Parathyroid adenoma (tissue), 2 donors: ENCODE measurements at regions not wholly inside any gene's neighbourhood (a gene's known extent, or its start where the extent isn't known, plus 50 kb on each side); places are given as distances from the start of the nearest gene placed in this dataset.

Experiments used
- H2AFZ ChIP-seq: fragments of 300-600 bp; sonication (generic); one replicate; pipeline ENCODE4 v1.7.0; 2017; ENCODE audit warnings: antibody characterized with exemption, mild to moderate bottlenecking
- H3K27ac ChIP-seq: fragments of 300-600 bp; sonication (generic); one replicate; pipeline ENCODE4 v1.7.0; 2017
- H3K27me3 ChIP-seq: fragments of 300-600 bp; sonication (generic); one replicate; pipeline ENCODE4 v1.7.0; 2017; ENCODE audit warnings: low read length; ENCODE audit not compliant: control insufficient read depth, insufficient read depth
- H3K36me3 ChIP-seq: fragments of 300-600 bp; sonication (generic); one replicate; pipeline ENCODE4 v1.7.0; 2017; ENCODE audit warnings: low read length; ENCODE audit not compliant: control insufficient read depth, insufficient read depth
- H3K4me1 ChIP-seq: fragments of 300-600 bp; sonication (generic); one replicate; pipeline ENCODE4 v1.7.0; 2017; ENCODE audit warnings: control low read depth
- H3K4me2 ChIP-seq: fragments of 300-600 bp; sonication (generic); one replicate; pipeline ENCODE4 v1.7.0; 2017; ENCODE audit warnings: low read length
- H3K4me3 ChIP-seq: fragments of 300-600 bp; sonication (generic); one replicate; pipeline ENCODE4 v1.7.0; 2017; ENCODE audit warnings: low read depth, low read length
- H3K79me2 ChIP-seq: fragments of 300-600 bp; sonication (generic); one replicate; pipeline ENCODE4 v1.7.0; 2017; ENCODE audit warnings: control low read depth
- H3K9ac ChIP-seq: fragments of 300-600 bp; sonication (generic); one replicate; pipeline ENCODE4 v1.7.0; 2017; ENCODE audit warnings: mild to moderate bottlenecking
- H3K9me3 ChIP-seq: fragments of 300-600 bp; sonication (generic); one replicate; pipeline ENCODE4 v1.7.0; 2017; ENCODE audit warnings: low read length; ENCODE audit not compliant: control insufficient read depth
- TF ChIP-seq, protein P1 (sequence below): fragments of 300-600 bp; sonication (generic); IDR thresholded peaks from one replicate; pipeline ENCODE4 v1.7.0; 2017; ENCODE audit warnings: antibody characterized with exemption, mild to moderate bottlenecking
- donor health status: primary hyperparathyroidism.

GRCh38 chr1:199561334-199561733 lies 466.2 kb upstream of the NR5A2 start:
- H3K27ac ChIP-seq, result no peak overlapping the region
- H3K4me2 ChIP-seq, result no peak overlapping the region
- H3K9me3 ChIP-seq, result no peaks in the 10 kb centered on the region
- no peaks in the 10 kb centered on the region for H3K79me2 ChIP-seq
- H3K36me3 ChIP-seq, result no peaks in the 10 kb centered on the region
- TF ChIP-seq, protein P1, sequence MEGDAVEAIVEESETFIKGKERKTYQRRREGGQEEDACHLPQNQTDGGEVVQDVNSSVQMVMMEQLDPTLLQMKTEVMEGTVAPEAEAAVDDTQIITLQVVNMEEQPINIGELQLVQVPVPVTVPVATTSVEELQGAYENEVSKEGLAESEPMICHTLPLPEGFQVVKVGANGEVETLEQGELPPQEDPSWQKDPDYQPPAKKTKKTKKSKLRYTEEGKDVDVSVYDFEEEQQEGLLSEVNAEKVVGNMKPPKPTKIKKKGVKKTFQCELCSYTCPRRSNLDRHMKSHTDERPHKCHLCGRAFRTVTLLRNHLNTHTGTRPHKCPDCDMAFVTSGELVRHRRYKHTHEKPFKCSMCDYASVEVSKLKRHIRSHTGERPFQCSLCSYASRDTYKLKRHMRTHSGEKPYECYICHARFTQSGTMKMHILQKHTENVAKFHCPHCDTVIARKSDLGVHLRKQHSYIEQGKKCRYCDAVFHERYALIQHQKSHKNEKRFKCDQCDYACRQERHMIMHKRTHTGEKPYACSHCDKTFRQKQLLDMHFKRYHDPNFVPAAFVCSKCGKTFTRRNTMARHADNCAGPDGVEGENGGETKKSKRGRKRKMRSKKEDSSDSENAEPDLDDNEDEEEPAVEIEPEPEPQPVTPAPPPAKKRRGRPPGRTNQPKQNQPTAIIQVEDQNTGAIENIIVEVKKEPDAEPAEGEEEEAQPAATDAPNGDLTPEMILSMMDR, result no peak
- no peak overlapping the region for H2AFZ ChIP-seq
- H3K4me1 ChIP-seq, result no peaks in the 10 kb centered on the region
- no peak overlapping the region for H3K9ac ChIP-seq
- H3K4me3 ChIP-seq, result no peak overlapping the region
- H3K27me3 ChIP-seq, result no peaks in the 10 kb centered on the region

DNA sequence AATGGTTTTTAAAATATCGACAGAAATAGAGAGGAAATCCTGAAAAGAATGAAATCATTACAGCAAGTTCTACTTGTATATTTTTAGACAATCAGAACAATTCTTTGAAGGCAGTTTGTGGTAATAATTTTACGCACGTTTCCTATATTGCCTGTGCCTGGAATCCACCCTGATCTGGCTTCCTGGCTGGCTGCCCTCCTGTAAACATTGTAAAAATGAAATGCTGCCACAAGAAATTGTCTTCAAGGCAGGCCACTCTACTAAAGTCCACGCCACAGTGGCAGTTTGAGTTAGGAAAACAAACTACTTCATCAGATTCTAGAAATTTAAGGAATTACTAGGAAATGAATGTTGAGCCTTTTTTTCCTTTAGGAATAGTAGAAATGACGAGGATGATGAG lies 454.5 kb upstream of the NR5A2 start:
- Histone ChIP-seq H3K4me3 (no peak overlapping the region), H3K9ac (no peak overlapping the region), H3K4me1 (no peaks in the 10 kb centered on the region), H3K9me3 (no peaks in the 10 kb centered on the region), H3K27ac (no peak overlapping the region), H3K36me3 (no peaks in the 10 kb centered on the region), H3K27me3 (no peaks in the 10 kb centered on the region), H3K79me2 (no peaks in the 10 kb centered on the region), H2AFZ (no peak overlapping the region), H3K4me2 (no peak overlapping the region)
- TF ChIP-seq, protein P1, result no peak

DNA sequence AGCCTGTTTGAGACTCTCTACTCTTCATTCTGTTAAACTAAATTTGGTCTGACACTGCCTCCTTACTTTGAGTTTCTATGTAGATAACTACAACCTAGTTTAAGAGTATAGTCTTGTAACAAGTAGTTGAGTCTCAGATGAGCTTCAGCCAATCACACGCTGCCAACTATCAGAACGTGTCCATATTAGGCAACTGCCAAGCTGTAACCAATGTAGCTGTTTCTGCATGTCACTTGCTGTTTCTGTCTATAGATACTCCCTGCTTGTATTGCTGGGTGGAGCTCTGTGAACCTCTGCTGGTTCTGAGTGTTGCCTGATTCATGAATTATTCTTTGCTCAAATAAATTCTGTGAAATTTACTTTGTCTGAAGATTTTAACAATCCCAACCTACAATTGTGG lies 452.6 kb upstream of the NR5A2 start:
- H3K9ac ChIP-seq, result no peak overlapping the region
- TF ChIP-seq, protein P1, result no peak
- H3K36me3 ChIP-seq, result no peaks in the 10 kb centered on the region
- no peaks in the 10 kb centered on the region for H3K9me3 ChIP-seq
- H3K4me3 ChIP-seq, result no peak overlapping the region
- H3K4me1 ChIP-seq, result no peaks in the 10 kb centered on the region
- H3K79me2 ChIP-seq, result no peaks in the 10 kb centered on the region
- H2AFZ ChIP-seq, result no peak overlapping the region
- H3K27me3 ChIP-seq, result no peaks in the 10 kb centered on the region
- H3K27ac ChIP-seq, result no peak overlapping the region
- no peak overlapping the region for H3K4me2 ChIP-seq

GRCh38 chr1:199580300-199580699 lies 447.2 kb upstream of the NR5A2 start:
- Histone ChIP-seq H3K4me2 (no peak overlapping the region), H3K79me2 (no peaks in the 10 kb centered on the region), H3K27ac (no peak overlapping the region), H3K9ac (no peak overlapping the region), H3K27me3 (no peaks in the 10 kb centered on the region), H3K4me3 (no peak overlapping the region), H3K9me3 (no peaks in the 10 kb centered on the region), H3K36me3 (no peaks in the 10 kb centered on the region), H3K4me1 (no peaks in the 10 kb centered on the region), H2AFZ (no peak overlapping the region)
- TF ChIP-seq, protein P1, result no peak

- TF ChIP-seq, protein P1, result no peak
- no peak overlapping the region for H2AFZ ChIP-seq
- no peak overlapping the region for H3K4me2 ChIP-seq
- no peak overlapping the region for H3K9ac ChIP-seq
- H3K4me3 ChIP-seq, result no peak overlapping the region
- H3K79me2 ChIP-seq, result no peaks in the 10 kb centered on the region
- no peaks in the 10 kb centered on the region for H3K27me3 ChIP-seq
- no peaks in the 10 kb centered on the region for H3K36me3 ChIP-seq
- H3K27ac ChIP-seq, result no peak overlapping the region
- no peaks in the 10 kb centered on the region for H3K9me3 ChIP-seq
- no peaks in the 10 kb centered on the region for H3K4me1 ChIP-seq
Observed at GRCh38 chr1:199585392-199585791, 442.1 kb upstream of the NR5A2 start.
